HG03025 (cell line): ENCODE measurements at regions not wholly inside any gene's neighbourhood (a gene's known extent, or its start where the extent isn't known, plus 50 kb on each side); places are given as distances from the start of the nearest gene placed in this dataset.

Experiments used
- ATAC-seq: cut with Tn5 transposase; IDR thresholded peaks from one replicate; pipeline ENCODE4 v1.9.1; 2021; ENCODE audit warnings: mild to moderate bottlenecking, moderate library complexity; ENCODE audit not compliant: unreplicated experiment, low FRiP score

DNA sequence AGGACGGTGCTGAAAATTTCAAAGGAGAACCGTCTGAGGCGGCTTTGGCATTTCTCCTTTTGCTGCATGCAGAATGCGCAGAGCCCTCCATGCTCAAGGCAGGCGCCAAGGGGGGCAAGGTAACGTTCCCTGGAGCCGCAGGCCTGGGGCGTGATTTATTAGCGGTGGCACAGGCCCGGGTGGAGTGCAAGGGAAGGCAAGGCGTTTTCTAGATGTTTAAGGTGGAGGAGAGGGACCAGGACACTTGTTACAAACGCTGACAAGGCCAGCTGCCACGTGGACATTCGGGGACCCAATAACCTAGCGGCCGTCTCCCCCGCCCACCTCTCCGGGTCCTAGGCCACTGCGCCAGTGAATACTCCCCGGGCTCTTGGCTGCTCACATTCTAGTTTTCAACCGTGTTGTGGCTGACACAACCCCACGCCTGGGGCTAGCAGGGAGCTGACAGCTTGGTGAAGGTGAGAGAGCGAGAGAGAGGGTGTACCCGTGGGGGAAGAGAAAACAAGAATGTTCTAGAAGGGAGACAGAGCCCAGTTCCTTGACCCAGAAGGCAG is 250.1 kb downstream of the C16orf95 start:
- no peak for ATAC-seq

DNA sequence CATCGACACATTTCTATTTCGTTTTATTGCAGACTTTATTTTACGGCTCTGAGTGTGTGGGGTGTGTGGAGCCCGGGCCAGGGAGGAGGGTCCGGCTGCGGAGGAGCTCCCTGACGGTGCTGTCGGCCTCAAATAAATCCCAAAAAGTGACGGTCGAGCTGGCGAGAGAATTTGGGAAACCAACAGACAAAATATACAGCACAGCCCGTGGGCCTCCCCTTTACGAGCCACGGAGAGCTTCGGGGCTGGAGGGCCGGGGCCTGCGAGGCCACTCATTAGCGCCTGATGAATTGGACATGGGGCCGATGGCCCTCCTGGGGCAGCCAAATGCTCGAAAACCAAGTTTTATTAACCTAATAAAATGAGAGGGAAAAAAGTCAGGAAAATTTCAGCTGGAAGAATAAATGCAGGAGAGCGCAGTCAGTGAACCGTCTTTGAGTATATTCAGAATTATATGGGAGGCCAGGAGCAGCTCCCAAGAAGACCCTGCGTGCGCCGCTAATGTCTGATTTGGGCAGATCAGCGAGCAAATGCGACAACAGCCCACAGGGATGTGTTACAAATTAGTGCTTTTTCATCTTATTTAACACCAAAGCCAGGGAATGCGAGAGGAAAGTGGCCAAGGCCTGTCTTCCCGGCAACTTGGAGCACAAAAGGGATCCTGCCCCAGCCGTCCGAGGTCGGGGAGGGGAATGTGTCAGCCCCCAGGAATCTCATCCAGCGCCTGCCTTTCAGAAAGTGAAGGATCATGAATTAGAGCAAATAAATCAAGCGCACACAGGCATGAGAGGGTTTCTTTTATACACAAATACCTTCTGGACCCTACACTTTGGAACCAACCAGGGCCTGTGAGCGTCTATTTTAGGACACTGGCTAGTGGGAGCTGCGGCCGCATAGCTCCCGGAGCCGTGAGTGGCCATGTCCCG is 249.1 kb downstream of the C16orf95 start:
- no peak for ATAC-seq

DNA sequence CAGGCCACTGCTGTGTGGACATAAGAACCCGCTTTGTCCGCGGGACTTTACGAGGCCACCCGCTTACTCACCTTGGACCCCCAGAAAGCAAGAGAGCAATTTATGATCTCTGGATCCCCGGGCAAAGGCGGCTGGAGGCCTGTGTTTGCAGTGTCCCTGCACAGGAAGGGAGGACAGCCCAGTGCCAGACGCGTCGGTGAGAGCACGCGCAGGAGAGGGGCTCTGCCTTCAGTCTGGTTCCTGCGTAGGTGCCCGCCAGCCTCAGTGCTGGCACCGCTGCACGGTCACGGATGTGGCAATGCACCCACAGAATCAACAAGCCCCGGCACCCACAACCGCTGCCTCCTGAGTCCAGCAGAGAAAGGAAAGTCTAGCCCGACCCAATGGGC is 248.4 kb downstream of the C16orf95 start:
- ATAC-seq, result no peak

DNA sequence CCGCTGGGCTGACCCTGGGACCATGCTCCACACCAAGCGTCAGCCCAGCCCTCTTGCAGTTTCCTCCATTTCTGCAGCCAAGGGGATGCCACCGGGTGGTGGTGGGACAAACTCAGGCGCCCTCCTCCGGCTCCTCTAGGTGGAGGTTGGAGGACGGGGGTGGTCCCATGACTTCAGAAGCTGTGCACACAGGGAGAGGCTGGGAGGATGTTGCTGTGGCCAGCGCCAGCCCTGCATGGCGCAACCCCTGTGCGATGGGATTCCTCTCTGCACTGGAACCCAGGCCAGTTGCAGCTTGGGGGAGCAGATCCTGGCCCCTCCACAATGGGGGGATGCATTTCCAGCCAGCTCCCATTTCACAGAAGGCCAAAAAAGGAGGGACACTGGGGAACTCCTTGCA is 246.5 kb downstream of the C16orf95 start:
- no peak for ATAC-seq

DNA sequence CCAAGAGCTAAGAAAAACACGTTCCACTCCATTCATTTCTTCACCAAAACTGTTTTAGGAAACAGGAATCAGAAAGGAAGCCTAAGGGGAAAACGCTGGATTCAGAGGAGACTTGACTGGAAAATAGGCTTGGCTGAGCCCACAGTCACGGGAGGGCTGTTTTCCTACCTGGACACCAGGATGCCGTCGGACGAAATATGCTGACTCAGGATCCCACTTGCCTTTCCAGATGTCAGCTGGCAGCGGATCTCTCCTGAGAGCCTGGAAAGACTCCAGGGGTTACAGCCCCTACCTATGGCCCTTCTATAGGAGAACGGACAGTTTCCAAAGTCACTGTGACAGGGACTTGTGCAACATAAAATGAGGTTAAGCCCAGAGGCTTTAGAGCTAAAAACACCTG is 245.1 kb downstream of the C16orf95 start:
- ATAC-seq, result no peak

DNA sequence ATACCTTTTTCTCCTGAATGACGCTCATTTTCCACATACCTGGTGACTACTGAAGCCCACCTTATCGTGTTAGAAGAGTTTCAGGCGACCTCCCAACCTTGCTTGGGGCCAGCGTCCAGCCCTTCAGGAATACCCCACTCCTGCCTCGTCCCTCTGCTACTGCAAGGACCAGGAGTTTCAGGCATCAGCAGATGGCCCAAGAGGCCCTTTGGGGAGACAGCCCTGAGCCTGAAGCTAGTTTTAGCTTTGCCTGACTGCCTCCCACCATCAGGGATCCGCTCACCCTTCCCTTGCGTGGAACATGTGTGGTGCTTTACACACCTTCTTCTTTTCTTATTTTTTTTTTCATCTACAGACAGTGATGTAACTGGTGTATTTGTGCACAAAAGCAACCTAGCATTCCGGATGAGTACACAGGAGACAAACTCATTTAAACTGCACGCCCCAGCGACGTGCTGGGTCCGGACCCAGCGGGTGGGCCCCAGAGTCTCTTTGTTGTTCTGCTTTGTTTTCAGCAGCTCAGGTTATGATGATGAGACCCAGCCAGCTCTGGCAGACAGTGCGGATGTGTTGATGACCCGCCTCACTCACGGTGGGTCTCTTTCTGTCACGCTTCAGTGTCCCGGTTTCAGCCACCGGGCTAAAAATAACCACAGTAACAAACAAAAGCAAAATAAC is 242.4 kb downstream of the C16orf95 start:
- ATAC-seq, result peak; percentile 69

DNA sequence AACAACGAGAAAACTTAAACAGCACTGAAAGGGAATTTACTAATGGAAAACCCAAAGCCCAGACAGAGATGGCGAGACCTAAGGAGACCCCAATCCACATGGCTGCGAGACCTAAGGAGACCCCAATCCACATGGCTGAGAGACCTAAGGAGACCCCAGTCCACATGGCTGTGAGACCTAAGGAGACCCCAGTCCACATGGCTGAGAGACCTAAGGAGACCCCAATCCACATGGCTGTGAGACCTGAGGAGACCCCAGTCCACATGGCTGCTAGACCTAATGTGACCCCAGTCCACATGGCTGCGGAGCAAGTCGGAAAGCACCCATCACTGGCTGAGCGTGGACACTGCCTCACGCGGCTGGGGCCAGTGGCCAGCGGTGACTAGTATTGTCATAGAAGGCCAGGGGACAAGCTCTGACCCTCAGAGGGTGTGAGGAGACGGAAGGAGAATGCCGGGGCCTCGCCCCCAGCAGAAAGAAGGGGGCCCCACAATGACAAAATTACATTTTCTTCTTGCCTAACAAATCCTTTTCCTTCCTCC is 241.8 kb downstream of the C16orf95 start:
- no peak for ATAC-seq

DNA sequence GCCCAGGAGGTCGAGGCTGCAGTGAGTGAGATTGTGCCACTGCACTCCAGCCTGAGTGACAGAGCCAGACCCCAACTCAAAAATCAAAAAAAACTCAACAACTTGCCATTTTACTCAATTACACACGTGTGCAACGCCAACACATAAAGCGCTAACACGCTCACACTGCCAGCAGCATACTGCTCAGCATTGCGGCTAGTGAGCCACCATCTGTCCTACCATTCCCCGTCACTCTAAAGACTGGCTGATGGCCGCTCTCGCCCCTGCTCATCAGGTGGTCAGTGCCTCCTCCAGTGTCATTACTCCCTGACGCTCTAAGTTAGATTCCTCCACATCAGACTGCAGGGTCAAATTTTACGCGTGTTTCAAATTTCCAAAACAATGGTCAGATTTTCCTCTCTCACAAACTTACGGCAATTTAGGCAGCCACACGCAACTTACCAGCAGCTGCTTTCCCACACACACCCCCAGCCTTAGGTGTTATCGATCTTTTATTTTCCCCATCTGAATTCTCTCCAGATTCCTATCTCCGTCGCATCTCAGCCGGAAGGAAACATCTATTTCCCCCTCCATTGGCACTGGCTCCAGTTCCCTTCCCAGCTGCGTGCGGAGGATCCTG is 240.8 kb downstream of the C16orf95 start:
- no peak for ATAC-seq

DNA sequence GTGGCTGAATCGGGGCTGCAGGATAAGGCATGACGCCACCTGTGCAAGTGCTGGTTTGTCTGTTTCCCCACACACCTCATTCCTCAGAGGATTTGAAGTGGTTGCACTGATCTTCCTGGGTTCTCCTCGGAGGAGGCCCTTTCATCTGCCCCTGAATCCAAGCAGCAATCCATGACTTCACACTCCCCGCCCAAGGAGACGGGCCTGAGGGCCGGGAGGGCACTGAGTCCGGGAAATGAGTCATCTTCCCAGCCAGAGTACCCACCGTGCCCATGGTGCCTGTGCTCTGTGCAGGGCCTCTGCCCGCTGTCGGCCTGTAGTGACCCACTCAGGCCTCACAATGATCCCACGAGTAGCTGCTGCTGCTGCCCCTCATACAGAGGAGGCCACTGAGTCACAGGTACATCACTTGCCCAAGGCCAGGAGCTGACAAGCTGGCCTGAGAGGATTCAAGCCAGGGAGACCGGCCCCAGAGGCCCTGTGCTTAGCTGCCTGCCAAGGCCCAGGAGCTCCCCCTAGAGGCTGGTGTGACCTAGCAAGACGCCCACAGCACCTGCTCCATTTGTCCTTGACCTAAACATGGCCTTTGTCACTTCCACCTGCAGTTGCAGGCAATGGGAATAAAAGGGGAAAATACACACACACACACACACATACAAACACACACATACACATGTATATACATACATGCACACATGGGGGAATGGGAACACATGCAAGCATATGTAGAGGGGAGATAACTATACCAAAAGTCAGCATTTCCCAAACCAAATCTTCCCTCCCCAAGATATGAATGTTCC is 240.0 kb downstream of the C16orf95 start:
- no peak for ATAC-seq

DNA sequence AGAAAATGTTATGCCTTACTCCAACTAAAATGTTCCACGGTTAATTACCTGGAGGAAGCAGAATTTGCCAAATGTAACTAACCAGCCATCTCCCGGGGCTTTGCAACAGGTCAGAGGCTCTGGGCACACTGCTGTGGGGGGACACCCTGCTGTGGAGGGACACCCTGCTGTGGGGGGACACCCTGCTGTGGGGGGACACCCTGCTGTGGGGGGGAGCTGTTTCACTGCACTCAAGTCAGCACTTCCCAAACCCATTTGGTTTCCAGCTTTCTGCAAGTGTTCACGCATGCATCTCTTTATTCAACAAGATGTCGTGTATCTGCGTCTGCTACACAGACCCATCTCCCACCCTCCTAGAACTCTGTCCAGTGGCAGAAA is 239.5 kb downstream of the C16orf95 start:
- no peak for ATAC-seq

DNA sequence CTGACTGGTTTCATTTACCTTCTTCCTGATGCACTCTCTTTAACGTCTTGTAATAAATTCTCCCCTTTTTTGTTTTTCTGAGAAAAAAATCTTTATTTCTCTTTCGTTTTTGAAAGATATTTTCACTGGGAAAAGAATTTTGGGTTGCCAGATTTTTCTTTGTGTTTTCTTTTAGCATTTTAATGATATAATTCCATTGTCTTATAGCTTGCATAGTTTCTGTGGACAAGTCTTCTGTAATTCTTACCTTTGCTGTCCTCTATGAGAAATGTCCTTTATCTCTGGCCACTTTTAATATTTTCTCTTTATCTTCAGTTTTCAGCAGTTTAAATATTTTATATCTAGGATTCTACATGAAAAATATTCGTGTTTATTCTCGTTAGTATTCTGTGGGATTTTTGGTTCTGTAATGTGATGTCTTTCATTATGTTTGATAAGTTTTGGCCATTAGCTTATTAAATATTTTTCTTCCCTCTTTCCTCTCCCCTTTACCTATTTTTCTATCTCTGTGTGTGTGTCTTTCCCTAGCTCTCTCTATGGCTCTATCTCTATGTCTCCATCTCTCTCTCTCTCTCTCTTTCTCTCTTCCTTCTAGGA is 236.5 kb downstream of the C16orf95 start:
- ATAC-seq, result no peak

DNA sequence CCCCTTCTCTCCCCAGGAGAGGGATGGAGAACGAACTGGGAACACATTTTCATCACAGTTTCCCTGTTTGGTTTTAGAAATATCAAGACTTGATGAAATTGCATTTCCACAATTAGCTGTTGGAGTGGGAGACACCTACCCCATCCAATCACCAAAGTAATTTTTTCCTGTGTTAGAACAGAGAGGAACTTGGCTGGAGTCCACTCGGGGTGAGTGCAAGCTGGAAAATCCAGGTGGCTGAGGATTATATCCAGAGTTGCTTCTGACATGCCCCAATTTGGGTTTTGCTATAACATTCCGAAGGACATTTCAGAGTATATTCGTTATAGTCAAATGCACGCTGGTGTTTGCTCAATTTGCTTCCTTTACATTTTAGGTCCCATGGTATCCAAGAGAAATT is 231.8 kb downstream of the C16orf95 start:
- ATAC-seq, result no peak

DNA sequence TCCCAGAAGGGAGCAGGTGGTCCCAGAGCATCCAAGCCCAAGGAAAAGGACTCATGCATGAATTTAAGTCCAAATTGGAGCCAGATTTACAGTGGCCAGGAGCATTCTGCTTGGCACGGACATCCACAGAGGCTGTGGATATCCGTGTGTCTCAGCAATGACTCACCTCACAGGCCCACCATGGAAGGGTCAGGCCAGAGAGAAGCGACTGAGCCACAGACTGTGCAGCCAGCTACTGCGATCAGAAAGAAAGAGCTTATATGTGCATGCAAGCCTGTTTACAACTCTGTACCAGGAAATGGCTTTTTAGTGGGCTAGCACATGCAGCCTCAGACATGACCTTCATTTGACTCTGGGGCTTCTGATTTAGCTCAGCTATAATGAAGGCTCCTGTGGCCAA is 231.0 kb downstream of the C16orf95 start:
- ATAC-seq, result no peak

DNA sequence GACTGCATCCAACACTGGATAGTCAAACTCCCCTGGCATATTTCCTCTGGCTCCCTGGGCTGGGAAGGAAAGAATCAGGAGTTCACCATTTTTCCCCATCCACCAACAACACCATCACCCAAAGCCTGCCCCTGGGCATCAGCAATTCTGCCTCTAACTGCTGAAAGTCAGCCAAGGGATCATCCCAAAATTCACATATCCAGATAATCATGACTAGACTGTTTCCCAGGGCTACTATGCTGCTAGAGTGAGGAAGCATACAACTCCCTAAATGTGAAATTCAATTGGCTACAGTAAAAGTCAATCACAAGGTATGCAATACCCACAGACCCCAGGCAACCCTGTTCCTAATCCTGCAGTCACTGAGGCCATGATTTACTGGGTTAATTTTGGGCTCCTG is 230.6 kb downstream of the C16orf95 start:
- ATAC-seq, result no peak

DNA sequence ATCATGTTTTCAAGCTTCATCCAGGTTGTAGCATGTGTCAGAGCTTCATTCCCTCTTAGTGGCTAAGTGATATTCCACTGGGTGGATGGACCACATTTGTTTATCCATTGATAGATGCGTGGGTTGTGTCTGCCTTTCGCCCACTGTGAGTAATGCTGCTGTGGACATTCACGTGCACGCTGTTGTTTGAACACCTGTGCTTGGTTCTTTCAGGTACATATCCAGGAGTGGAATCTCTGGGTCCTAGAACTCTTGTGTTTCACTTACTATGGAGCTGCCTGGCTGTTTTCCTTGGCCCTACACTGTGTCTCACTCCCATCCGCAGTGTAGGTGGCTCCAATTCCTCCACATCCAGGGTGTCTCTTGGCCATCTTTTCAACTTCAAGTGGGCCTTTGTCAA is 224.2 kb downstream of the C16orf95 start:
- no peak for ATAC-seq

DNA sequence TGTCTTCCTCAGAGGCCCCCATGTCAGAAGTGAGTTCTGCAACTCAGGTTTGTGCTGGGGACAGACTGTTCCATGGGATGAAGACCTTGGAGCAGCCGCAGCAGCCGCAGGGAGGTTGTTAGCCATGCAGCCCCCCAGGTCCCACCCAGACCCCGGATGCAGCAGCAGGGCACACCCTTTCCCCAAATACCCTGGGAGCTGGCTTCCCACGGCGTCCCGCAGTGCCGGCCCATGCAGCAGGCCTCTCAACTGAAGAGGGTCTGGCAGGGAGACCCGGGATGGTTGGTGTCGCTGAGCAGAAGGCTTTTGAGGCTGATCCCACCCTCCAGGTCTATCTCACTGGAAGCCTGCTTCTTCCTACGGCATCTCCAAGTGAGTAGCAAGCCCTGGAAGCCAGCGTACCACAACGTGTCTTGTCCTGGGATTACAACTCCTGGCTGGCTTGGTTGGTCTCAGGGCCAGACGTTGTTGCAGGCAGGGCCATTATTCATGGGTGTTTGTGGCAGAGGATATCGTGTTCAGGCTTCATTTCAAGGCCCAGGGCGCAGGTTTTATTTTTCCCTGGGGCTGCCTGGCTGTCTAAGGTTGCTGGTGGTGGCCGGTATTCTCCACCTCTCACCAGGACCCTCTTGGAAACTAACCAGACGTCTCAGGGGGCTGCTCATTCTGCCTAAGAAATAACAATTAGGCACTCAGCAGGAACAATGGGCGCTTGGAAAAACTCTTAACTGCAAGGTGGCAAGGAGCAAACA is 223.2 kb downstream of the C16orf95 start:
- no peak for ATAC-seq

DNA sequence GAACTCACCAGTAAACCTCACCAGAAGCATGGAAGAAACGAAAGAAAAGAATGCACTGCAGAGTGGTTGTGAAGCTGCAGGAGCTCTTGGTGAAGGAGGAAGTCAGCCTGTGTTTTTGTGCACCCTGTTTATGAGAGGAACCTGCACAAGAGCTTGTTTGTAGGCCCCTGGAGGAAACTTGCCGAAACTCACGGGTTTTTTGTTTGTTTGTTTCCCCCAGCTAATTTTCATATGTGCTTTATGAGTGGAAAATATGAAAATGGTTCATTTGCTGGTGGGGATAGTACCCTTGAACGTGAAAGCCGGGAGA is 222.7 kb downstream of the C16orf95 start:
- no peak for ATAC-seq

DNA sequence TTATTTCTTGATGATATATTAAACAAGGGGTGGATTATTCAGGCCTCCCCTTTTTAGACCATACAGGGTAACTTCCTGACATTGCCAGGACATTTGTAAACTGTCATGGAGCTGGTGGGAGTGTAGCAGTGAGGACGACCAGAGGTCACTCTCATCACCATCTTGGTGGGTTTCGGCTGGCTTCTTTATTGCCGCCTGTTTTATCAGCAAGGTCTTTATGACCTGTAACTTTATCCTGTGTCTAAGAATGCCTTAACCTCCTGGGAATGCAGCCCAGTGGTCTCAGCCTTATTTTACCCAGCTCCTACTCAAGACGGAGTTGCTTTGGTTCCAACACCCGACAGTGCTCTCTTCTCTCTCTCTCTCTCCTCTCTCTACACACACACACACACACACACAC is 221.9 kb downstream of the C16orf95 start:
- no peak for ATAC-seq

DNA sequence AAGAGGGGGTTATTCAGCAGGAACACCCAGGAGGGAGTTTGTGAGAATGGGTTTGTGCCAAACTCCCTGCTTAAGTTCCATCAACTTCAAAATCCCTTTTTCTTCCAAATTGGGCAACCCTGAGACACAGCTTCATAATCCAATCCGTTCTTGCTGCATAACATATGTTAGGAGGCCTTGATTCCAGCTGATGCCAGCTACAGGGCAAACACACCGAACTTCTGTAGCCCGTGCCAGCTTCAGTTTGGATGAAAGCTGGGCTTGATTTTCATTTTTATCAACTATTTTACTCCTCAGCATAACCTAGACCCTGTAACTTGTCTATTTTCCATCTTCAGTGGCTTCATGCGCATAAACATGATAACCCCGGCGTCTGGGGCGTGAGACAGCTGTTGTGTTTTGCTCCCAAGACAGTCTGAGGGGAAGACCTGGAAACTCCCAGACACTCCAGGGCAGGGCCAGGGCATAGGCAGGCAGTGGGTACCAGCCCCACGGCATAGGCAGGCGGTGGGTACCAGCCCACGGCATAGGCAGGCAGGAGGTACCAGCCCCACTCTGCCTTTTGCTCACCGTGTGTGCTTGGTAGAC is 220.4 kb downstream of the C16orf95 start:
- ATAC-seq, result no peak
